Pulmonary artery endothelial cell (primary cell): ENCODE measurements at regions not wholly inside any gene's neighbourhood (a gene's known extent, or its start where the extent isn't known, plus 50 kb on each side); places are given as distances from the start of the nearest gene placed in this dataset.

Experiments
- DNase-seq: peaks from one replicate; pipeline ENCODE4 v3.0.0-alpha.2; 2011; ENCODE audit warnings: low read depth, low spot score

DNA sequence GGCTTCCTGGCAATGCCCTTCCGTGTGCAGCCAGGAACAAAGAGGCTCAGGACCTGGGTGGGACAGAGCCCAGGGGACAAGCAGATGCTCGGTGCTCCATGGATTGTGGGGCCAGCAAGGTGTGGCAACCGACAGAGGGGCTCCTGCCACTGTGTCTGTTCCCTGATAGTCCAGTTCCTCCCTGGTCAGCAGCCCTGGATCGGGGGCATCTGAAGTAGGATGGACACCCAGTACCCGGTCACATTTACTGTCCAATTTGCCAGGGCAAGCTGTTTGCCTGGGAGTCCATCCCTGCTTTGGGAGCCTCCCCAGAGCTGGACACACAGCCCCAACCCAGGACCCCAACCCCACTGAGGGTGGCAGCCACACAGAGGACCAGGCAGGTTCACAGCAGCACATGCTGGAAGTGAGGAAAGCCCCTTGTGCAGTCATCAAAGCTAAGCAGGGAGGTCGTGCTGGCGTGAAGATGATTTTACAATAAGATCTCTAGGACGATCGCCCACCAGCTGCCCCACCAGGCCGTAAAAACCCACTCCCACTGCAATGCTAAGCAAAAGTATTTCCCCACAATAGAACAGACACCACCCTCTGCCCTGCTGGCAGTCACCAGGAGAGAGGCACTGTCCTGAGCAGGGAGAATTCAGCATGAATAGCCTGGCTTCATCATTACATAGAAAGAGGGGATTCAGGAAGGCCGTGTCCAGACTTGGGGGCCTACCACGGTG, 141.7 kb downstream of the NDUFA10 start:
- DNase-seq, result no peak

DNA sequence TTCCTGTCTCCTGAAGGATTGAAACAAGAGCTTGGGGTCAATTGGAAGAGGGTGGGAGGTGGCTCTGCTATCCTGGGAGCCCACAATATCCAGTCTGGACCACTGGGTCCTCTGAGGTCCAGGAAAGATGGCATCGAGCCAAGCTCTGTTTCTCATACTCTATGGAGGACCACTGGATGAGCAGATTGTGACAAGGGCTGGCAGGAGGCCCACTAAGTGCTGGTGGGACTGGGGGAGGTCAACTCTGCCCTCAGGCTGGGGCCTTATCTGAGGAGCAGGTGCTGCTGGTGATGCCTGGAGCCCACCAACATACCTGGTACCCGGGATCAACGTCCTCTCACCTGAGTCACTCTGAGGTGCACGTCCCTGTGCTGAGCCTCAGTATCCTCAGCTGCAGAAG, 142.4 kb downstream of the NDUFA10 start:
- no peak for DNase-seq

DNA sequence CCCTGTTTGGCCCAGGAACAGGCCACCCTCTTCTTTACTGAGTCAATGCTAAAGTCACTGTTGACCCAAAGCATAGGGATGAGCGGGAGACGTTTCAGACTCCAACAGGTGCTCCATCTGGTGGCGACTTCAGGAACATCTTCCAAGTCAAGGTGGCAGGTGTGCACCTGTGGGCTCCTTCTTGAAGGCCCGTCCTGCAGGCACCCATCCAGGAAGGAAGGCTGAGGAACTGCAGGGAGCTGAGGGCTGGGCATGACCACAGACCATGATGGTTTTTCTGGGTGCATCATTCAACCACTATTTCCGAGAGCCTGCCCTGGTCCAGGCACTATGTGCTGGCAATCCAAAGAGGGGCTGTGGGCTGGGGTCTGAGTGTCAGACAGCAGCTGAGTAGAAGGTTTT, 142.8 kb downstream of the NDUFA10 start:
- no peak for DNase-seq

DNA sequence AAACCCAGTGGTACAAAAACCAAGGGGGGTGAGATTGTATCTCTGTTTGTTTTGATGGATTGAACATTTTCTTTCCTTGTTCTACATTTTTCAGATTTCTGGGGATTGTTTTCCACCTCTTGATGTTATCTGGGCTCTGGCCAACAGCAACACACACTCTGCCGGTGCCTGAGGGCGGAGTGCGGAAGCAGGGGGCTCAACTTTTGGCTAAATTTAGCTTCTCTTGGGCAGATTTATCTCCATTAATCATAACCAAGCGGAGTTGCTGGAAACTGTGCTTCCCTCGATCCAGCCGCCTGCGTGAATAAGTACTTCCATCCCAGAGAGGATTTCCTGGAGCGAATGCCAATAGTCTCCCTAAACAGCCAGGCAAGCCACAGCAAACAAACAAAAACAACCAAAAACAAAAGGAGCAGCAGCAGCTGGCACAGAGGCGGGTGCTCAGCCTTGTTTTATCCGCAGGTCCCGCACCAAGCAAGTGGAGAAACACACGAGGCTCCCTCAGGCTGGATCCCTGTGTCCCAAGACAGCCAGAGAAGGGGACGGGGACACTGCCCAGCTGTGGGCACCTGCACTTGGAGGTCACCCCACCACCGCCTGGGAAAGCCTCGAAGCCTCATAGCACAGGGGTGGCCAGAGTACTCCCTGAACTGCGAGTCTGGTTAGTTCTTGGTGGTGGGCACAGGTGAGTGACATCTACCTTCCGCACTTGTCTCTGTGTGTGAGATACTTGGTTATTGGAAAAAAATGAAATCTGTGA, 143.4 kb downstream of the NDUFA10 start:
- peak; percentile 84 for DNase-seq

- DNase-seq, result no peak
These were observed 144.1 kb downstream of the NDUFA10 start for GRCh38 chr2:239881031-239881471.

GRCh38 chr2:239880396-239880795, 144.7 kb downstream of the NDUFA10 start:
- no peak for DNase-seq

- DNase-seq, result no peak
These were observed 145.6 kb downstream of the NDUFA10 start for GRCh38 chr2:239879423-239880084.

DNA sequence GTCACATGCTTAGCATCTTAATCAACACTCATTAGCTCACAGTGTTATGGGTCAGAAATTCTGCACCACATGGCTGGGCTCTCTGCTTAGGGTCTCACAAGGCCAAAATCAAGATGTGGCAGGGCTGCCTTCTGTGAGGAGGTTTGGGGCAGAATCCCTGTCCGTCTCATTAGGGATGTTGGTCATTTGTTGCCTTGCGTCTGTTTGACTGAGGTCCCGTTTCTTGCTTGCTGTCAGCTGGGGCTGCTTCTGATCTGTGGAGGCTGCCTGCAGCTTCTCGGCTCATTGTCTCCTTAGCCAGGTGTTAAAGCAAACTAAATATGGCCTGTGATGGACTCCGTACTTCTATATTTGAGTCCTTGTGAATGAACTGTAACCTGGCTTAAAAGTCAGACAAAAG, 146.5 kb downstream of the NDUFA10 start:
- DNase-seq, result no peak

- DNase-seq, result no peak
These were observed 148.2 kb downstream of the NDUFA10 start for GRCh38 chr2:239876948-239877289.

DNA sequence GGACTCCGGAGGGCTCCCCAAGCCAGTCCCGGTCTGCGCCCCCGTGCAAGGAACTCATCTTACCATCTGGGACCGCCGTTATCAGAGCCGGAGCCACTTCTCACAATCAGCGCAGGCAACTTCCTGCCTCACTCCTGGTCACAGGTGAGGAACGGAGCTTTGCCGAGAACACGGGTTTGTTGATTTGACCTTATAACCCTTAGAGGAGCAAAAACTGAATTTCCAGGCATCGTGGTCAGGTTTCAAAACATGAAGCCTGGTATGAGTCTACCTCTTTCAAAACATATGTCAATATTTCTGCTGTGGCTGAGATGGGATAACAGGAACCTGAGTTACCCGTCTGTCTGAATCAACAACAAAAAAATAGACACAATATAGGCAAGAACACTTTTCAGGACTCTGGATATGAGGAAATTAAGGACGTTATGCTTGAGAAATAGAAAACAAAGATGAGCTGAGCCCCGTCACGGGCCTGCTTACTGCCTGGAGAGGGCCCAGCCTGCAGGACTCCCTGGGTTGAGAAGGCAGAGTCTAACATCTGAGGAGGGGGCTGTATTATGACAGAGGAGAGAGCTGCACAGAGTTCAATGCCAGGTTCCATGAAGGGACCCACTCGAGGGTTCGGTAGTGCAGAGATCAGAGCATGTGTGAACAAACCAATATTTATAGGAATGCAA, 148.7 kb downstream of the NDUFA10 start:
- no peak for DNase-seq

DNA sequence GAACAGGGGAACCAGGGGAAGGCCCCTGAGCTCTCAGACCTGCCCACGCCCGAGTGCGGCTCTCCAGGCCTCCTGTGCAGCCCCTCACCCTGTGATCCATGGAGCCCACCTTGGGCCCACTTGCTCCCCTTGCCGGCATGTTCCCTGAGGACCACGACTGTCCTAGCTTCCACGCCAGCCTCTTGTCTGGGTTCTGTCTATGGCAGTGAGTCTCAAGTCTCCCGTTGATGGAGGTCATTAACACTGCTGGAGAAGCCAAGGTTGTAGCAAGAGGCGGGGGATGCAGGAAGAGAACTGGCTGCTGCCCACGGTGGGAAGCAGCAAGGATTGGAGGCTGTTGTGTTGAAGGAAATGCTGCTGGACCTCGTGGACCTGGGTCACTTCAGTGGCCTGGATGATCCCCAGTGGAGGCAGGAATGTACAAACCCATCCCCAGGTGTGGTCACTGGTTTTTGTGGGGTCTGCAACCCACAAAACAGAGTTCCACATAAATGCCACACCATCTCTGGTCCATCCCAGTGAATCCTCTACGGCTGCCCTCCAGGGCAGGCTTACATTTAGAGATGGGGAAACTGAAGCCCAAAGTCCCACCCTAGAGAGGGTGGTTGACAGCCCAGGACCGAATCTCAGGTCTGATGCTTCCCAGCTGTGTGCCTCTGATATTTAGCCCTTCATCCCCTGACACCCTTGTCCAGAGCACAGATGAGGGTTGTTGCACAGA, 150.3 kb downstream of the NDUFA10 start:
- no peak for DNase-seq

GRCh38 chr2:239873656-239874635, 151.2 kb downstream of the NDUFA10 start:
- DNase-seq, result no peak

GRCh38 chr2:239871481-239872435, 153.4 kb downstream of the NDUFA10 start:
- no peak for DNase-seq

GRCh38 chr2:239870863-239871262, 154.3 kb downstream of the NDUFA10 start:
- DNase-seq, result no peak

DNA sequence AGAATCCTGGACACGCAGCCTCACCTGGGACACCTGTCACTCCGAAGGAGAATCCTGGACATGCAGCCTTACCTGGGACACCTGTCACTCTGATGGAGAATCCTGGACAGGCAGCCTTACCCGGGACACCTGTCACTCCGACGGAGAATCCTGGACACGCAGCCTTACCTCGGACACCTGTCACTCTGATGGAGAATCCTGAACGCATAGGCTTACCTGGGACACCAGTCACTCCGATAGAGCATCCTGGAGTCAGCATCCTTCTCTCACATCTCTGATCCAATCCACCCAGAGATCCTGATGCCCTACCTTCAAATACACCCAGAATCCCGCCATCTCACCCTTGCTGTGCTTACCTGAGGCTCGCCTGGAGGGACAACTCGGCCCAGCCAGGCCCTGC, 154.9 kb downstream of the NDUFA10 start:
- no peak for DNase-seq

DNA sequence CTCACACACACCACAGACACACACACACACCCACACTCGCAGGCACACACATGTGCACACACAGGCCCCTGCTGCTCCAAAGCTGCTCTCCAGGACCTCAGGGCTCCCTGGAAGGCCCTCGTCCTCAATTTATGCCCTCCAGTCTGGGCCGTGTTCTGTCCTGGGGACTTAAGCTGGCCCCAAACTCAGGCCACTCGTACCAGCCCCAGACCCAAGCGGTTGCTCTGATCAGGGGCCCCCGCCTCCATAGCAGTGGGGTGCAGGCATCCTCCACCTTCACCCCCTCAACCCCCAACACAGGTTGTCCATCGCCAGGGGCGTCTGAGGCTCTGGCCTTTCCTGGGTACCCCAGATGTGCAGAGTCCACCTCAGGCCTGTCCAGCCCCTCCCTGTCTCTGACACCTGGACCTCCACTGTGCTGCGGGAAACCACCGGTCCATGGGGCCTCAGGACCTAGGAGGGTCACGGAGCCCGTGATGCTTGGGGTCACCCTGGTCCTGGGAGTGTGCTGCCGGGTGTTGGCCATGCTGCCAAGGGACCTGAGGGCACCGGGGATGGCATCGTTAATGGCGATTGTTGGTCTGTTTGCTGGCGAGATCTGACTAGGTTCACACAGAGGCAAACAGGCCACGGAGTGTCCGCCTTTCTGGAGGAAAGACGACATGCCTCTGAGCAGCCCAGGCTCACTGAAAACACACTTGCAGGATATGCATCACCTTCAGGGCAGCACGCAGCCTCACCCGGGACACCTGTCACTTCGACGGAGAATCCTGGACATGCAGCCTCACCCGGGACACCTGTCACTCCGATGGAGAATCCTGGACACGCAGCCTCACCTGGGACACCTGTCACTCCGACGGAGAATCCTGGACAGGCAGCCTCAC, 155.6 kb downstream of the NDUFA10 start:
- DNase-seq, result no peak

- DNase-seq, result no peak
These were observed 156.5 kb downstream of the NDUFA10 start for GRCh38 chr2:239868556-239869181.
